NCI-H1436 (cell line): ENCODE measurements at regions not wholly inside any gene's neighbourhood (a gene's known extent, or its start where the extent isn't known, plus 50 kb on each side); places are given as distances from the start of the nearest gene placed in this dataset.

Source experiments
- DNase-seq: peaks from one replicate; lab custom pipeline; 2025; lab: John Stamatoyannopoulos, UW

DNA sequence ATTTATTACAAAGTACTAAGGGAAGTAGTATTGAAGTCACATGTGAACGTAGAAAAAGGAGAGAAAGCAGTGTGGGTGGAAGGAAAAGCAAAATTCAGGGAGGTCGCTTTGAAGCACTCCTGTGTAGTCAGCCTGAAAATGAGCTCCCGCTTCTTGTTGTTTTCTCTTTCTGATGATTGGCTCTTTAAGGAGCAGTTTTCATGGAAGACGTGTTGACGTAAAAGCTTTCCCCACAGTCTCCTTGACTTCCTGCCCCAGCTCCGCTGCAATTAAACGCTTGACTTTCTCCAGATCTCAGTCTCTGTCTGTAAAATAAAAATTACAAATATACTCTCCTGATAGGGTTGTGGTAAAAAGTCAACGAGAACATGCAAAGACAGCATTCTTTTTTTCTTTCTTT lies 661.5 kb upstream of the ZP4 start:
- DNase-seq = no peak

- no peak for DNase-seq
Observed at GRCh38 chr1:238549137-238549536, 658.4 kb upstream of the ZP4 start.

DNA sequence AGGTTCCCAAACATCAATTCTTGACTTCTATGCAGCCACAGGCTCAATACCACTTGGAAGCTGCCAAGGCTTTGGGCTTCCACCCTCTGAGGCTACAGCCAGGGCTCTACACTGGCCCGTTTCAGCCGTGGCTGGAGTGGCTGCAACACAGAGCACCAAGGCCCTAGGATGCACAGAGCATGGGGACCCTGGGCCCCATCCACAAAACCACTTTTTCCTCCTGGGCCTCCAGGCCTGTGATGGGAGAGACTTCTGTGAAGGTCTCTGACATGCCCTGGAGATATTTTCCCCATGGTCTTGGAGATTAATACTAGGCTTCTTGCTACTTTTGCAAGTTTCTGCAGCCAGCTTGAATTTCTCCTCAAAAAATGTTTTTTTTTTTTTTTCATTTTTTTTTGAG lies 655.4 kb upstream of the ZP4 start:
- no peak for DNase-seq

DNA sequence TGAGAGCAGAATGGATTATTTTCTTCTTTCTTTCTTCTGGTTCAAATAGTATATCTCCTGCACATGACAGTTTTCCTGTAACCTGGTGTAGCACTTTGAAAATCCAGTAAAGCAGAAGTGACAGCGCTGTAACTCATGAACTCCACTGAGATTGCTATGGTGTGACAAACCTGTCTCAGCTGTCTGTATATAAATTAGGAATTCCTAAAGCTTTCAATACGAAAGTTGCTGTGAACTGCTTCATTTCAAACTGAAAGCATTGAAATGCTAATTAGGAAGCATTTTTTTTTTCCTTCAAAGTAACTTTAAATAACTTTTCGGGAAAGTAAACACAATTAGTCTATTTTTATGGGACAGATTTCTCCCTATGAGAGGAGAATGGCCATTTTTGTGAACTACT lies 646.9 kb upstream of the ZP4 start:
- no peak for DNase-seq

GRCh38 chr1:238530209-238530851 lies 639.6 kb upstream of the ZP4 start:
- DNase-seq = no peak

DNA sequence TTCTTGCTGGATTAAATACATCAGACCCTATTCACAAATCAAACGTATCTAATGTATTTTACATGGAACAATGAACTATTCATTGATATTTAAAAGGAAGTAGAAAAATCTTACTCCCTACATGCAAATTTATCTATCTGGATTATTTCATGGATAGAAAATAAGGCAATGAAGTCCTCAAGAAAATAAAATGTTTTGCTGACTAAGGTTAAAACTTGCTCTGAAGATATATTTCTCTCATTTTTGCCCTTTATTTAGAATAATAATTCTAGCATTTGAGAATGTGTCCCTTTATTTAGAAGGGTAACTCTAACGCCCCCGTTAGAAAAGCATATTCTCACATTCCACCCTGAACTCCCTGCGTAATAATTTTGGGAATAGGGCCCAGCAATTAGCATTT lies 627.0 kb upstream of the ZP4 start:
- DNase-seq = no peak

- no peak for DNase-seq
Observed at GRCh38 chr1:238501290-238501689, 610.6 kb upstream of the ZP4 start.

DNA sequence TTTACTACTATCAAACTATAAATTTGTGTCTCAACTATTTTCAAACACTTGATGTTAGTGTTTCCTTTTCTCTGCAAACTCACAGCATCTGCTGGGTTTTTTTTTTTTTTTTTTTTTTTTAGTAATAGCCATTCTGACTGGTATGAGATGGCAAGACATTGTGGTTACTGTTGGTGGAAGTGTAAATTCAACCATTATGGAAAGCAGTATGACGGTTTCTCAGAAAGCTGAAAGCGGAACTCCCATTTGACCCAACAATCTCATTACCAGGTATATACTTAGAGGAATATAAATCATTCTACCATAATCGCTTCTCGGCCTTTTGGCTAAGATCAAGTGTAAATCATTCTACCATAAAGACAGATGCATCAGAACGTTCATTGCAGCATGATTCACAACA lies 608.3 kb upstream of the ZP4 start:
- no peak for DNase-seq

DNA sequence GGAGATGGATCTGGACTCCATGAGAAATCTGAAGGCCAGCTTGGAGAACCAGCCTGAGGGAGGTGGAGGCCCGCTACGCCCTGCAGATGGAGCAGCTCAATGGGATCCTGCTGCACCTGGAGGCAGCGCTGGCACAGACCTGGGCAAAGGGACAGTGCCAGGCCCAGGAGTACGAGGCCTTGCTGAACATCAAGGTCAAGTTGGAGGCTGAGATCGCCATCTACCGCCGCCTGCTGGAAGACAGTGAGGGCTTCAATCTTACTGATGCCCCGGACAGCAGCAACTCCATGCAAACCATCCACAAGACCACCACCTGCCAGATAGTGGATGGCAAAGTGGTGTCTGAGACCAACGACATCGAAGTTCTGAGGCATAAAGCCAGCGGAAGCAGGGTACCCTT lies 601.5 kb upstream of the ZP4 start:
- no peak for DNase-seq

- no peak for DNase-seq
Observed at GRCh38 chr1:238491265-238491664, 600.5 kb upstream of the ZP4 start.

DNA sequence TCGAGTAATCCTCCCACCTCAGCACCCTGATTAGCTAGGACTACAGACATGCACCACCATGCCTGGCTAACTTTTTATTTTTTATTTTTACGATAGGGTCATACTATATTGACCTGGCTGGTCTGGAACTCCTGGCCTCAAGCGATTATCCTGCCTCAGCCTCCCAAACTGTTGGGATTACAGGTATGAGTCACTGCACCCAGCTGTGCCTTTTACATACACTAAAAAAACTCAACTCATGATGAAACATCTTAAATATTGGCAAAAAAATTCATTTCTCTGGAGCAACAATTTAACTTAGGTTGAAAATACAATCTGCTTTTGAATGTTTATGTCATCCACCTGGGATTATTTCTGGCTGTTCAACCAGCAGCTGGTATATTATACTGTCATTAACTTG lies 598.3 kb upstream of the ZP4 start:
- no peak for DNase-seq

DNA sequence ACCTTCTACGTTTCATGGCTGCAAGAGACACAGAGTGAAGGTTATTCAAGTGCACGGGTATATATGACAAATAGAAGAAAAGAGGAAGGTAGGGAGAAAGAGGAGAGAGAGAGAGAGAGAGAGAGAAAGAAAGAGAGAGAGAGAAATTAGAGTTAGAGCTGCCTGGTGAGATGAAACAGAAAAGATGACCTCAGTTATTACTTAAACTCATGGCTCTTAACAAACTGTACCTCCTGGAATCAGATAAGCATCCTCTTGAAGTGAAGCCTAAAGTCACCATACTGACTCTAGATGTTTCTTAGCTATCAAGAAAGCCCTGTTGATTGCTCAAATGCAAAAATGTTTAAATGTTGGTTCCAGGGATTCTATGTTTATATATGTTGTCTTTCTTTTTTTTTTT lies 597.7 kb upstream of the ZP4 start:
- DNase-seq = no peak

GRCh38 chr1:238487931-238488330 lies 597.2 kb upstream of the ZP4 start:
- no peak for DNase-seq

GRCh38 chr1:238485912-238486209 lies 595.1 kb upstream of the ZP4 start:
- DNase-seq = no peak

- peak; percentile 34 for DNase-seq
Observed at GRCh38 chr1:238485057-238485911, 594.6 kb upstream of the ZP4 start.

- DNase-seq = no peak
Observed at GRCh38 chr1:238484121-238484520, 593.4 kb upstream of the ZP4 start.

DNA sequence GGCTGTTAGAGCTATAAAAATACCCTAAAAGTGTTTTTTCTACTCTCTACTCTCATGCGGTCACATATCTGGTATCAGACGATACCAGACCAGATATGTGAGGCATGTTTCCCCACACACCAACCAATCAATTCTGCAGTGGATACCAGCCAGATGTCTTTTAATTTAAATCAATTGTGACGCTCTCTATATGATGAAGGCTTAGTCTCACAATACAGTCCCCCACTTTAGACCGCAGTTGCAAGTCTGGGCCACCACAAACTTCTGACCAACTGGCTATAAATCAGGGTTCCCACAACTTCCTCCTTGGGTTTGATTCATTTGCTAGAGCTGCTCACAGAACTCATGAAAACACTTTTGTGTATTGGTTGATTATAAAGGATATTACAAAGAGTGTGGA lies 586.1 kb upstream of the ZP4 start:
- no peak for DNase-seq

DNA sequence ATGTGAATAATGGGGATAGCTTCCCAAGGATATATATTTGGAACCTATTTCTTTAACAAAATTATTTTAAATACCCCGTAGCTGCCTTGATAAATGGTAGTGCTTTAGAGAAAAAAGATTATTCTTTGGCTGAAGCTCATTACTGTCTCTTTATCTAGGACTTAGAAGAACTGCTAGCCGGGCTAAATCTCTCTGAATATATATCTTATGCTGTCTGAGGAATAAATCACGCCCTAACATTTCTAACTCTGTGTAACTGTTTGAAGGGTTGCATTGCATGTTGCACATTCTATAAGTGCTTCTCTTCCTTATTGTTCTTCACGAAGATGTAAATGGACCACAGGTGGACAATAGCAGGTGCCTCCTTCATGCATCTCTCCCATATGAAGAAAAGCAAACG lies 585.0 kb upstream of the ZP4 start:
- DNase-seq = no peak

- no peak for DNase-seq
Observed at GRCh38 chr1:238474263-238474662, 583.5 kb upstream of the ZP4 start.

DNA sequence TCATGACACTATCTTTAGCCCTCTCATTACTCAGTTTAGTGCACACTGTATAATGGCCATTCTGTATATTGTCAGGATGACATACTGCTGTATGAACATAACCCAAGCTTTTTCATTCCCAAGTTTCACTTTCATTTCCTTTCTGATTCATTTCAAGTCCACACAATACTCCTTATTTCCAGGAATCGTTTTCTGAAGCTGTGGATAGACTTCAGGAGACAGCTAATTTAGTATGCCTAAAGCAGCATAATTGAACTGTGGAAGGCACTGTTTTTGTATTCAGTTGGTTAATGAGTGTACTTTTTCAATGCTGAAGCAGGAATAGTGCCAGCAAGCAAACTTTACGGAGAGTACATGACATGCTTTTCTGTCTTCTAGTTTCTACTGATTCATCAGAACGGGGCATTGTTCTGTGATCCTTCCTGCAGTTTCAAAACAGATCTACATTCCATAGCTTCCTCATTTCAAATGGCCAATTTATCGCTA lies 578.5 kb upstream of the ZP4 start:
- no peak for DNase-seq

DNA sequence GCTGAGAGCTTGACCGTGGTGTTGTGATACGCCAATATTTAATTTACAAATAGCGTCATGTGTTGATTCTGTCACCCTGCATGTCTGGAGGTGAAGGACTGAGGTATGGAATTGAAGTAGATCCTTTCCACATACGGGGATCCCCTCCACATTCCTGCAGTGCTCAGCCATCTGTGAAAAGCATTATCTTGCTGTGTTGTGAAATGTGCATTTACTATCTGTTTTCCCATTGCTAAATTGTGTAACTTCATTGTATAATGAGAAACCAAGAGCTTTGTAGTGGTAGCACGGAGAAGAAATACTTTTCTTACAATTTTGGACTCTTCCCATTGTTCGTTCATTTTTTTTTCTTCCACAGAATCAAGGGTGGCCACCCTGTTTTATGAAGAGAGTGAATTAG lies 577.3 kb upstream of the ZP4 start:
- no peak for DNase-seq

DNA sequence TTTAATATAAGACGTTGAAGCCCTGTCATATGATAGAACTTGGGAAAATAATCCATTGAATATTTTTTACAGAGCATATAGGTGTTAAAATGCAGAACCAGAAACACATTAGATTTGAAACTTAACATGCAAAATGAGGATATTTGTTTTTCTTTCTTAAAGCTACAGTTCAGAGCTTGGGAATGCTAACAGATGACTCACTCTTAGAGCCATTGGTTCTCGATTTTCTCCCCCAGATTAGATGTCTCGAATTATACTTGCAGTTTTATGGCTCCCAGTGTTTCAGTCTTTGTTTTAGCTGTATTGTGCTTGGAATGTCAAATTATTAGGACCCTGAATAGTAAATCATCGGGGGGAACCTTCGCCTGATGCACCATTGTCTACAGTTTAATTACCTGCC lies 575.7 kb upstream of the ZP4 start:
- DNase-seq = no peak

DNA sequence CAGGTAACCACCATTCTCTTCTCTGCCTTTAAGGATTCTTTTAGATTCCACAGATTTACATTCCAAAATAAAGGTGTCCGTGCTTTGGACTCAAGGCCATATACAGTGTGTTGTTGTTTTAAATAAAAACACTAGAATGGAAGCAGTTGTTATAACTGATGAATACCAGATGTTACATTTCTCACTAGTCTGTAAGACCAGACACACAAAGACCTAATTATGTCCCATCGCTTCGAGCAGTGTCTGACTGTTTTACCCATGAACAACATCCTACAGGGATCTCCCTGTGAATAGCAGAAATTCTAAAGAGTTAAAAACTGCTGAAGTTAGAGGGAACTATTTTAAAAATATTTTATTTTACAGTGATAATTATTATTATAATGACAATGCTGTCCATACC lies 574.7 kb upstream of the ZP4 start:
- no peak for DNase-seq

- no peak for DNase-seq
Observed at GRCh38 chr1:238458899-238459298, 568.2 kb upstream of the ZP4 start.
